ENCODE measurements at regions not wholly inside any gene's neighbourhood (a gene's known extent, or its start where the extent isn't known, plus 50 kb on each side); places are given as distances from the start of the nearest gene placed in this dataset.

GRCh38 chr1:234666761-234667160 lies 56.8 kb upstream of the IRF2BP2 start:
- DNase-seq (ENCODE audit: extremely low read depth in 1 of 2, low read depth in 1 of 2): no peak

- DNase-seq (ENCODE audit: extremely low read depth in 1 of 2, low read depth in 1 of 2): no peak
Observed at GRCh38 chr1:234665975-234666605, 56.1 kb upstream of the IRF2BP2 start.

DNA sequence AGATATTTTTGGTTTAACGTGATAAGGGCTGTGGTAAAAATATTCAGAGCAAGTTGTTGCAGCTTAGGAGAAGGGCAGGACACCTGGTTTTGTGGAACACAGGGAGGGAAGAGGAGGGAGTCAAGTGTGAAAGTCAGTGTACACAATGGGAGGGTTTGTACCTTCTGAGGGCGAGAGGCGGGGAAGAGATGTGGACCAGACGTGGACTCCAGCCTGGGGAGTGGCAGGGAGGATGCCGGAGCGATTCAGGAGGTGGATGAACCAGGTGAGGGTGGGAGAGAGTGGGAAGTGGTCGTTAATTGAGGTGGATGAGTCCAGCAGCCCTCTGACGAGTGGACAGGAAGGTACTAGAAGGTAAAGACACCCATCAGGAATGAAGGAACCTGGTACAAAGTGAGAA lies 52.2 kb upstream of the IRF2BP2 start:
- no peak for DNase-seq (ENCODE audit: extremely low read depth in 1 of 2, low read depth in 1 of 2)

- no peak for DNase-seq (ENCODE audit: extremely low read depth in 1 of 2, low read depth in 1 of 2)
Observed at GRCh38 chr1:234661317-234661928, 51.4 kb upstream of the IRF2BP2 start.

DNA sequence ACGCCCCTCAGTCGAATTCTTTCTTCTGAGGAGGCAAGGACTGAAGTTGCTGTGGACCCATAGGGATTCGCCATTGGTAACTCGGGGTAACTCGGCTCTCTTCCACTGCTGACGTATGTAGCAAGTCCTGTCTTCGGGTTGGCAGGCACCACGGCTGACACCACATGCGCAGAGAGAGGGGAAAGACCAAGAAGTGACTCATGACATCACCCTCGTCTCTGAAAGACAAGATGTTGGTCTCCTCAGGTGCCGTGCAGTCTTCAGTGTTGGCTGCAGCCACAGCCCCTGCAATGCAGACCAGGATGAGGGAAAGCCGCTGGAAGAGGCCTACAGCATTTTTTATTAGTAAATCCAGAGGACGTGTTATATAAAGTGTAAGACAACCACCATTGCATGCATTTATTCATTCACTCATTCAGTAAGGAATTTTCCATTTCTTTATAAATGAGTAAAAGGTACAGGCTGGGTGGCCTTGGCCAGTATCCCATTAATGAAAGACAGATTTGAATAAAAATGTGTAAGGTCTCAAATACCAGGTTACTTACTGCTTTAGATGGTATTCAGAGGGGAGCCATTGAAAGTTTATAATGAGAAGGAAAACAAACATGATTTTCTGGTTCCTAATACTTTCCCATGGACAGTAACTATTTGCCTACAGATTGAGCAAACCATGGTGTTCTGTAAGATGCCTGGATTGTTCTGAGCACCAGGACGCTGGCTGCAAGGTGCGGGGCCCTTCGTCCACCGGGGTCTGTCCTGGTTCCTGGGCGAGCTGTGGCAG lies 50.7 kb upstream of the IRF2BP2 start:
- DNase-seq (ENCODE audit: extremely low read depth in 1 of 2, low read depth in 1 of 2): no peak

All from stimulated activated CD8-positive, alpha-beta memory T cell treated with anti-CD3 and anti-CD28 coated beads, Interleukin-7, amount 100 ng/mL, for 48 hours (primary cell).